DMS153 treated with DMSO at 0.1 percent for 48 hours (cell line): ENCODE measurements at regions not wholly inside any gene's neighbourhood (a gene's known extent, or its start where the extent isn't known, plus 50 kb on each side); places are given as distances from the start of the nearest gene placed in this dataset.

ENCODE experiments used
- DNase-seq: peaks from one replicate; lab custom pipeline; 2025; ENCODE audit not compliant: unreplicated experiment; lab: John Stamatoyannopoulos, UW

DNA sequence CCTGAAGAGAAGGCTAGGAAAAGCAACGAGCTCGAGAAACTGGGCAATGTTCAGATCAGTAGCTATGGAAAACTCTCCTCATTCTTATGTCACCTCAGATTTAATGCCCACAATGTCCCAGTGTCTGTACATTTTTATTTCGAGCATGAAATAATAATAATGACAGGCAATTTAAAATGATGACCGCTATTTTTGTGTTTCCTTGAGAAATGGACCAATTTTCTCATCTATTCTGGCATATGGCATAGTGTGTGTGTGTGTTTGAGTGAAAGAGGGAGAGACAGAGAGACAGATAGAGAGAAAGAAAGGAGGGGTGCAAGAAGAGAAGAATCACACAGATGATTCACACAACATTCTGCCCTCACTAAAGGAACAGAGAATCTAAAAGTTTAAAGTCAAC is 119.1 kb upstream of the C1orf21 start:
- DNase-seq, result no peak

DNA sequence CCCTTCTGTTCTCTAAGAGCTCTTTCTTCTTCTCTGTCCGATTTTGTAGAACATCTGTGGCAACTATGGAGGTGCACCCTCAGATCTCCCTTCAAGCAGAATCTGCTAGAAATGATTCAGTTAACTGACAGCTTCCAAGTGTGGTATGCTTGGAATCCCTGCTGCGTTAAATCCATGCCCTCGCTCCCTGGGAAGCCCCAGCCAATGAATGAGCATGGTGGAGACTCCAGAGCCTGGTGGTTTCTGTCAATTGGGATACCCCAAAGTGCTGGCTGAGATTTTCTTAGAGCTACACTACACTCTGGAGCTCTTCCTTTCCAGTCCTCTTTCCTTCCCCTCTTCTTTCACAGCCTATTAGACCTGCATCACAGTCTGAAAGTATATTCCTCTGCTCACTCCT is 116.3 kb upstream of the C1orf21 start:
- DNase-seq, result no peak

DNA sequence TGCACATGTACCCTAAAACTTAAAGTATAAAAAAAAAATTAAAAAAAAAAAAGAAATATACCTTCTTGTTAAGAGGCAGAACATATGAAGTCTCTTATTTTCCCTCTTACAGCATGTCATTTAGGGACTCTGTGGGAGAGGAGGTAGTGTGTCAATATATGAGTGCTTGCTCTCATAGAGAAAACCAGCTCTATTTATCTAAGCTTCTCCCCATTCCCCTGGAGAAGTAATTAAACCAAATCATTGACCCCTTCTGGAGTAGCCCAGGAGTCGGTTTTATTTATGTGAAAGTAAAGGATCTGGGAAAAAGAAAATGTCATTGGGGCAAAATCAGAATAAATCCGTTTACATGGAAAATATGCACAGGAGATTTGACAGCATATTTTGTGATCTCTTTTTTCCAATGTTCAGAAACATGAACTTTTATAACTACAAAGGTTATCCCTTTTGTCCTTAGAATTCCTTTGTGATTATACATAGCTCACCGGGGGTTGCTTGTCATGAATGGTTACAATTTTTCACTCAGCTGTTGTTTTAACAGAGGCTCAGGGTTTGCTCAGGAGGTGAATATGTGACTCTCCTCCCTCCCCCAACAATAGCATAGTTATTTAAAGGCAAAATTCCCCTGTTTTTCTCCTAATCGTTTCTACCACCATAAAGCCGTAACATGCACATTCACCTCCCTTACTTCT is 114.5 kb upstream of the C1orf21 start:
- DNase-seq, result no peak

DNA sequence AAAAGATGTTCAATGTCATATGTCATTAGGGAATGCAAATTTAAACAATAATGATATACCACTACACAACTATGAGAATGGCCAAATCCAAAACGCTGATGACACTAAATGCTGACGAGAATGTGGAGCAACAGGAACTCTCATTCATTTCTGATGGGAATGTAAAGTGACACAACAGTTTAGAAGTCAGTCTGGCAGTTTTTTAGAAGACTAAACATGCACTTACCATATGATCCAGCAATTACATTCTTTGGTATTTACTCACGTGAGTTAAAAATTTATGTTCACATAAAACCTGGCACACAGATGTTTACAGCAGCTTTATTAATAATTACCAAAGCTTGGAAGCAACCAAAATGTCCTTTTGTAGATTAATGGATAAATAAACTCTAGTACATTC is 110.4 kb upstream of the C1orf21 start:
- DNase-seq, result no peak

DNA sequence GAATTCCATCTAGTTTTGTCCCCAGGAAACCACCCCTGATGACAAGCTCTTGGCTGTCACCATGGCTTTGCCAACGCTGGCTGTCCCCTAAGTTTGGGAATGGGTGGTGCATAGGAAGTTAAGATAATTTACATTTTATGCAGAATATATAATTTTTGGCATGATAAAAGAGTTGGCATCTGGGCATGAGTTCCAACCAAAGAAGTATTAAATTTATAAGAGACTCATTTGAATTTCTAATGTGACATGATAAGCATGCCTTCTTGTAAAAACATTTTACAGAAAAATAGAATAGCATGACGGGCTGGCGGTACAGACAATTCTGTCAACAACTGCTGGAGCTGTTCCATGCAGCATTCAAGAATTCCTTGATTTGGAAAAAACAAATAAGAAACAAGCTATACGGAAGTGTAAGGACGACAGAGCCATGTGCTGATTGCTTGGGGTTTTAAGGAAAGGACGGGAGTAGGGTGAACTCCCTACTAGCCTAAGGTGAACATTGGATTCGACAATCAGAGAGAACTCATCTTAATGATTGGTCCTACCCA is 106.8 kb upstream of the C1orf21 start:
- DNase-seq, result no peak

DNA sequence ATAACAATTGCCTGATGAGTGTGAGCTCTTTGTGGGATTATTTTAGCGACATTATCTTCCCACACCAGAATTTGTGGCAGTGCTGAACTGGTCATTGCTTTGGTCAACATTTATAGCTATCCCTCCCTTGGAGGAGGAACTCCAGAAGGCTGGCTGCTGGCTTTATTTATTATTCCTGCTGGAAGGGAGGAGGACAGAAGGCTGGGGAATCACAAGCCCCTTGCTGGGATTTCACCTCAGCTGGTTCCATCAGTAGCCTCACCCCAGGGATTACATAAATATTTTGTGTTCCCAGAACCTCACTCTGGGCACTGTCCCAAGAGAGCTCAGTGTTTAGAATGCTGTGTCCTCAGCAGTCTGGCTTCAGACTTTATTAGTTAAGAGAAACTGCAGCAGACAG is 102.8 kb upstream of the C1orf21 start:
- DNase-seq, result no peak

DNA sequence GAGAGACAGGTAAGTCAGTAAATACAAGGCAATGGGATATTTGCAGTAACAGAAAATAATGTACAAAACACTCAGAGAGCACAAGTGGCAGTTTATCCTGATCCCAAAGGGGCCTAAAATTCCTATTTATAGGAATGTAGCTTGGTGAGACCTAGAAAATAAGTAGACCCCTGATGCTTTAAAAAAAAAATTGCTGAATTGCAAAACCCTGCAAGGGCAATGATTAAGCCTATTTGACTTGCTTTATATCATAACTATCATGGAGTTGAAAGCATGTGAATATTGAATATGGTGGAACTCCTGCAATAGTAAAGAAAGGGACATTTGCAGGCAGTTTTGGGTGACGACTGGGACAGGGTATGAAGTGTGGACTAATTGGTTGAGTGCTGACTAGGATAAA is 101.9 kb upstream of the C1orf21 start:
- no peak for DNase-seq

DNA sequence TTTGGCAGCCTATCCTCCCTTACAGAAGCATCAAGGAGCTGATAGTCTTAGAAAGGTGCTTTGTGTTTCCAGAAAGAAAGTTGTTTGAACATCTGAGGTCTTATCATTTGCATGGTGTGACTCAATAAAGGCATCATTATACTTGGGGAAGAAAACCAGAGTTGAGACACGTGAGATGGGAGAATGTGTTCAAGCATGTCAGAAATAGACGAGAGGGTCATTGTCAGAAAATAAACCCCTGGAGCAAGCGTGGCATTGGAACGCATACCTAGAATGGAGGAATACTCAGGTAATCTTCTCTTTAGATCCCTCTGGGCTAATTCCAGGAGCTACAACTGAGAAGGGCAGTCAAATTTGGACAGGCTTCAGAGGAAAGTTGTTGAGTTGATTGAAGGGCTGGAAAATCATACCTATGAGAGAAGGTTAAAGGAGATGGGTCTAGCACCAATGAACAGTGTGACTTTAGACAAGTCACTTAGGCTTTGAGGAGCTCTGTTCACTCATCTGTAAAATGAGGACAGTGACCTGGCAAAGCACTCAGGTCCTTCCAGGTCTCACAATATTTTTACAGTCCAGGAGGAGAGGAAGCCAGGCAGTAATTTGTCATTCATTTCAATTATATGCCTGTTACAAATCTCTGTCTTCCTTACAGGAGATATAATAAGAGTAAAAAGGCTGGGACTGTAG is 101.3 kb upstream of the C1orf21 start:
- DNase-seq, result no peak

DNA sequence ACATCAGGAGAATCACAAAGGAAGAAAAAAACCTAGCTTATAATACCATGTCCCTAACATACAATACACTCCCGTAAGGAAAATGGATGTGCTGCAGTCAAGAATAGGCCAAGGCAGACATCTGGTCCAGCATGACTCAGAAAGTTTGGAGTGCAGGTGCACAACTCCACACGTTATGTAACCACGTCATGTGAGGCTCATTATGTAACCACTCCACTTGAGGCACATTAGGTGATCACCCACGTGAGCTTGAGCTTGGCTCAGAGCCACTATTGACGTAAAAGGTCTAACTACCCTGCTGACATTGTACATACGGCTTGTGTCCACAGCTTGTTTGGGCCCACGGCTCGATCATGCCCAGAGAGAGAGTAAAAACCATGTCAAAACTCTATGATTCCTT is 99.8 kb upstream of the C1orf21 start:
- no peak for DNase-seq

DNA sequence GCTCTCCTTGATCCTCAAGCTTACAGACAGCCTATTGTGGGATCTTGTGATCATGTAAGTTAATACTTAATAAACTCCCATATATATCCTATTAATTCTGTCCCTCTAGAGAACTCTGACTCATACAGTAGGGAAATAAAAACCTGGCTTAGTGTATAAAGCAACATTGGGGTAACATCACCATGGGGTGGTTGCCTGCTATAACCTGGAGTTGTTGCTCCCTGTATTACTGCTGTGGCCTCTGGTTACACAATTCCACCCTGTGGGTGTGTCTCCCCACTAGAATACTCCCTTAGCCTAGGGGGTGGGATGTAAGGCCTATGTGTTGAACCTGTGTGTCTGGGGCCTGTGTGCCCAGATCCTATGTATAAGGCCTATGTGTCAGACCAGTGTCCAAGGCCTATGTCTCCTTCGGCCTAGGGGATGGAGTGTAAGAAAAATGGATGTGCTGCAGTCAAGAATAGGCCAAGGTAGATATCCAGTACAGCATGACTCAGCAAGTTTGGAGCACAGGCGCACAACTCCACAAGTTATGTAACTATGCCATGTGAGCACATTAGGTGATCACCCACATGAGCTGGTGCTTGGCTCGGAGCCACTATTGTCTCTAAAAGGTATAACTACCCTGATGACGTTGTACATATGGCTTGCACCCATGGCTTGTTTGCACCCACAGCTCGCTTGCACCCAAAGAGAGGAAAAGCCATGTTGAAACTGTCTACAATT is 96.8 kb upstream of the C1orf21 start:
- DNase-seq, result no peak

DNA sequence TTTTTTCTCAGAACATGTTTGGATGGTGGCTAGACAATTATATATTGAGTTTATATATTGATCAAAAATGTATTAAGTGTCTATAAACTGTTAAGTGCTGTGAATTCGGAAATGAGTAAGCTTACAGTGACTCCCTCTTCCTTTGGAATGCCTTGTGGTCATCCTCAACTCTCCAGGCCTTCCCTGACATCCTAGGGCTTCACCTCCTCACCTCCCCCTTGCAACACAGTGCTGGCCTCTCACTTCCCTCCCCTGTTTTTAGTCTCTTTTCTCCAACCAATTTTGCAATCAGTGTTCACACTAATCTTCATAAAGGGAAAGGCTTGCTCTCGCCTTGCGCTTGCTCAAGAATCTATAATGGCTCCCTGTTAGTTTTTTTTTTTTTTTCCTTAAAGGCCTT is 95.1 kb upstream of the C1orf21 start:
- no peak for DNase-seq

DNA sequence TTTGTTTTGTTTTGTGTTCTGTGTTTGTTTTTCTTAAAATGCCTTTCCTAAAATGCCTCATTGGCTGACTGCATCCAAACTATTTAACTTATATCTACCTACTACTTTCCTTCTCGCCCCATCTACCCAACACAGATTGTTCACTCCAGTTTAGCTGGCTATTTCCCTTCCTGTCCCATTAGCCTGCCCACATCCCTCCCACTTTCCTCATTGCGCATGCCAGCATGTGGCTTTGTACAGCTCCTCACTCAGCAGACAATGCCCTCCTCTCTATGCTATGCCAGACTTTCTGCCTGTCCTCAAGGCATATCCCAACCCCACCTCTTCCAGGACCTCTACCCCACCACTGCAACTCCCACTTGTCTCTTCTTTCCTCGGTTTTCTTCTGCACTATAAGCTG is 94.7 kb upstream of the C1orf21 start:
- DNase-seq, result no peak

DNA sequence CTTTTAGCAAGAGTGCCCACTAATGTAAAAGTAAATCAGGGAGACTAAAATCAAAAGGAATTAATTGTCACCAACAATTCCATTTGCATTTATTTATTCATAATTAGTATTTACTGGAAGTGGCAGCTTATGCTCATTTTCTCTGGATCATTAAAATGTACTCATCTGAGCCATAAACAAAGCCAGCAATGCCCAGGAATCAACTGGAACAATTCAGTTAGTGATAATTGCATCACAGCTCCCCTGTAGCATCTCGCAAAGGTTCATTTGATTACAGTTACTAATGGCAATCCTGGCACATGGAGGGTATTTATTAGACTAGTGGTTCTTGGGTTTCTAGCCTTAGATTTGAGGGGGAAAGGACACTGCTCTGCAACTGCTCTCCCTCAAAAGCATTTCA is 92.7 kb upstream of the C1orf21 start:
- DNase-seq, result no peak

DNA sequence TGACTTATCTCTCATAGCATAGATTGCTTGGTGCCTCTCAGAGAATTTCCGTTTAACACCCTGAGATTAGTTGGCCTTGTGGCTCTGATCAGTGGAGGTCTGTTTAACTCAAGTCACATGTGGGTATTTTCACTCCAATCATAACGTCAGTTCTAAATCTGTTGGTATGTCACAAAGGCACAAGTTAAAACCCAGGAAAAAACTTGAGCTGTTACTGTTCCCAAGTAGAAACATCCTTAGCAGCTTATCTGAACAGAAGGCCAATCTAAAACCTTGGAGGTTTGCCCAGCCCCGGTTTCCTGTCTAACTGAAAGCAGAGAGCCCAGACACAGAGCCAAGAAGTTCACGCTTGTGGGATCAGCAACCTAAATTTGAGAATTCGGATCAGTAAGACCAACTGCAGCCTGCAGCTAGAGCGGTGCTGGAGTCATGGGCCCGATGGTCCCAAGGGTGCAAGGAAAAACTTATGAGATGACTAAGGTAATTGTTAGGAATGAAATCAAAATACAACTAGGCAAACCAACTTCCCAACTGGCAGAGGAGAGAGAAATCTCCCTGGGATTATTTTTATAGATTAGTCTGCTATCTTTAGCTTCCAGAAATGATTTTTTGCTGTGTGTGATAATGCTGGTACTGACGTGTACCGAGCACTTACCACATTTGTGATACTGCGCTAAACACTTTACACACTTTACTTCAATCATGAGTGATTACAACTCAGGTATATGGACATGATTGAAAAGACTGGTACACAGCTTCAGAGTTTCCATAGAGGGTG is 90.2 kb upstream of the C1orf21 start:
- DNase-seq, result no peak

DNA sequence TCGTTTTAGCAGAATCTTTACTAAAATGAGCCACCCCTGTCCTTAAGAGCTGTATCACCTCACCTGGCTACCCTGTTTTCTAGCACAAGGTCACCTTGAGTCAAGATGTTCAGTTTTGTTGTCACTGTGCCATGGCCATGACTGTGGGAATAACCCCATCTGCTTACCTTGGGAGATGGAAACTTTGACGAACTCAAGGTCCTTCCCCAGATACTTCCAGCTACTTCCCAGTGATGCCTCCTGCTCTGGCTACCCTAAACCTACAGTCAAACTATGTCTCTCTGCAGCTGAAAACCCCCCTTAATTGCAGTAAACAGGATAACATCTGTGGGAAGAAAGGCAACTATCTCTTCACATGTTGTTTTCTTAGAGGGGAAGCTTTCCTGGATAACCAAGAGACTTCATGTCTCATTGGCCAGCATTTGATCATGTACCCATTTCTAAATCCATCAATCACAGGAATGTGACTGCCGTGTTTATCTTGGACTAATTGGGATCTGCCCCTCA is 89.5 kb upstream of the C1orf21 start:
- DNase-seq, result no peak

DNA sequence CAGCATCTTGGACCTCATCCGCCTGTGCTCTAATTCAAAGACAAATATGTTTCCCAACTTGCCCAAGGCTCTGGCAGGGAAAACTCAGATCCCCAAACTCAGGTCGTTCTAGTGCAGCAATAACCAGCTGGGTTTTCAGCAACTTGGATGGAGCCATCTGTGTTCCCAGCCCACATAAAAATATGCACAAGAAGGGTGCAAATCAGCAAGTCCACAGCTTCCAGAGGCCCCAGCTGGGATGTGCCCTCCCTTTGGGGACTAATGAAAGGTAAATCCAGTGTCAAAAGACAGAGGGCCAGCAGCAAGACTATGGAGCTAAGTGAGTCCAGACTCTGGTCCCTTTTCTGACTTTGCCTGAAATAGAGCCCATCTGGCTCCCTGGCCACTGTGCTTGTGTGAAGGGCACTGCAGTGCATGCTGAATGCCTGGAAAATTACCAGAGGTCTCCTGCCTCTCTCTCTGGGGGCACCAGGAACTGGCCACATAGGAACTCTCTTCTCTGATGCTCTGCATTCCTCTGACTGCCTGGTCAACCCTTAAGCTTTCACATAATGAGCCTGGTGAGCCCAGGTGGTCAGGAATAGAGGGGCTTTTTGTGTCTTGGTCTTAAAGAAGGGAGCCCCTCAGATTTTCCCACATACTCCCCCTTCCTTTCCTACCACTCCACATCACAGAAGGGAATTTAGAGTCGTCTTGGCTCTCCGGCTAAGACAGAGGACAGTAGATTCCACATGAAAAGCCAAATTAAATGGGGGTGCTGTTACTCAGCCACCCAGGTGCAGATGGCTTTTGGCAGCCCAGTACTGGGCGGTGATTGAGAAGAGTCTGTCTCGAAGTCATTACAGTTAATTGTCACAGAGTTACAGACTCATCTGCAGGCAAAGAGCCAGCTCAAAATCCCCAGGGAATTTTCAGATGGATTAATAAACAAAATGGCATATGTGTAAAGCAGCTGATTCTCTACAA is 88.1 kb upstream of the C1orf21 start:
- DNase-seq, result no peak

DNA sequence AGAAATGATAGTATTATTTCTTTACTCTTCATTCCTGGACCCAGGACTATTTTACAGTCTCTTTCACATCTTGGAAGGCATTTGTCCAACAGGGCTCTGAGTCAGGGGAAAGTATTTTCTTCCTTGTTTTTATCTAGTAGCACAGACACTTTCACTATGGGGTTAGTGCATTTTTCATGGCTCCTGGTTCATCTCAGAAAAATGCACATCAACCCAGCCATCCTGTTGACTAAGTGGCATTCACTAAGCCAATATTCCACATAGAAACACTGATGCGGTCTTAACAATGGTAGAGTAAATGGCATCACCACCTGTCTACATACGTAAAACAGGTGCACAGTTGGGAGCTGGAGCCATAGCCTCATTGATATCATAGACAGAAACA is 87.4 kb upstream of the C1orf21 start:
- DNase-seq, result no peak

DNA sequence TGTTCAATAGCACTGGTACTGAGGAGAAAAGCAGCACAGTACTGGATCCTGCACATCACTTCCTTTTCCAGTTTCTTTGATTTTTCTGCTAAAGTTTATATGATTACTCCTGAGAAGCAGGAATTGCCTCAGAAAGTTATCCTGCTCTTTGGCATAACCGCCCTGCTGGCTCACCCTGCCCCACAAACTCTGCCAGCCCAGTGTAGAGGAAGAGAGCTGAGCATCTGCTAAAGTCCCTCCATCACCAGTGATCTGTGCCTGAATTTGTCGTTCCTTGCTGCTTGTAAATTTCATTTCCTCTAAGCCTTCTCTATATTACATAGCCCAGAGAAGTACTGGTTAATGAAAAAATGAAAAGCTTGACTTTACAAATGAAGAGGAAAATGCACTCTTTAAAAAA is 87.0 kb upstream of the C1orf21 start:
- no peak for DNase-seq

DNA sequence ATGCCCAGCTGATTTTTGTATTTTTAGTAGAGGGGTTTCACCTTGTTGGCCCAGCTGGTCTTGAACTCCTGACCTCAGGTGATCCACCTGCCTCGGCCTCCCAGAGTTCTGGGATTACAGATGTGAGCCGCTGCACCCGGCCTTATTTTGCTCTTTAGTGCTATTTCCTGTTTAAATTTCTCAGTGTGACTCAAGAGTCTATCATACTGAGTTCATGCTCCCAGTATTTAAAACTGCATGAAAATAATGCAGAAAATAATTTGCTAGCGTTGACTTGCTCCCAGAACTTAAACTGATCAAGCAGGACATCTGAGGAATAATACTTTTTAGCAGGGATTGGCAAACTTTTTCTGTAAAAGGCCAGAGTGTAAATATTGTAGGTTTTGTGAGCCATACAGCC is 86.4 kb upstream of the C1orf21 start:
- DNase-seq, result no peak

DNA sequence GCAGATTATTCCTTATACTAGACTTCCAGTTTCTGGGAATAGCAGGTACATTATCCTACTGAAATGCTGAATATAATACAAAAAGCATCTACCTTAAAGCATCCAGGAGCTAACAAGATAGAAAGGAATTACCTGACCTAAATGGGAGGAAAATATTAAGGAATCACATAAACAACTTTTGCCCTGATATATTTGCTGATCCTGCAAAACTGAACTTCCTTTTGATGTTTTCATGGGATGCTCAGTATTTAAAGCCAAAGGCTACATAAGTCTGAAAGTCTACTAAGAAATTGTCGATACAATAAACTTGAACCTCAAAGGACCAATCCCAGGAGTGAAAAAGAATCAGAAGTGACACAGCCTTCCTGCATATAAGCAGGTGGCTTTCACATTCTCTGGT is 85.6 kb upstream of the C1orf21 start:
- DNase-seq, result no peak
